HCT116 (cell line): ENCODE measurements at regions not wholly inside any gene's neighbourhood (a gene's known extent, or its start where the extent isn't known, plus 50 kb on each side); places are given as distances from the start of the nearest gene placed in this dataset.

ENCODE experiments used
- EGR1 ChIP-seq: IDR thresholded peaks from 2 replicates; pipeline ENCODE4 v1.6.1; 2012; ENCODE audit warnings: low read depth
- EZH2 ChIP-seq: fragments of 200-600 bp; sonication (generic); IDR thresholded peaks from 2 replicates; pipeline ENCODE4 v1.6.1; 2017; ENCODE audit warnings: antibody characterized with exemption, mixed run types
- EZH2phosphoT487 ChIP-seq: fragments of 200-600 bp; IDR thresholded peaks from 2 replicates; pipeline ENCODE4 v1.6.1; 2018; ENCODE audit warnings: antibody characterized with exemption, borderline replicate concordance
- FOSL1 ChIP-seq: IDR thresholded peaks from 2 replicates; pipeline ENCODE4 v1.6.1; 2012; ENCODE audit warnings: low read depth
- JUND ChIP-seq: IDR thresholded peaks from 2 replicates; pipeline ENCODE4 v1.6.1; 2012
- POLR2AphosphoS5 ChIP-seq: IDR thresholded peaks from 2 replicates; pipeline ENCODE4 v1.6.1; 2011; ENCODE audit warnings: mild to moderate bottlenecking, low read depth, low read length, moderate library complexity
- RAD21 ChIP-seq: IDR thresholded peaks from 2 replicates; pipeline ENCODE4 v1.6.1; 2012; ENCODE audit warnings: low read depth, mild to moderate bottlenecking
- SIN3A ChIP-seq: IDR thresholded peaks from 2 replicates; pipeline ENCODE4 v1.6.1; 2012; ENCODE audit warnings: low read depth
- SRF ChIP-seq: IDR thresholded peaks from 2 replicates; pipeline ENCODE4 v1.6.1; 2012; ENCODE audit warnings: low read depth
- YY1 ChIP-seq: IDR thresholded peaks from 2 replicates; pipeline ENCODE4 v1.6.1; 2011; ENCODE audit warnings: low read length, low read depth, moderate library complexity, mild to moderate bottlenecking; ENCODE audit not compliant: insufficient replicate concordance; ENCODE audit errors: extremely low read depth
- ZNF274 ChIP-seq: fragments of 200-500 bp; sonication (Bioruptor generic); IDR thresholded peaks from 2 replicates; pipeline ENCODE4 v1.6.1; 2014; ENCODE audit warnings: mild to moderate bottlenecking, low read depth, low read length, inconsistent platforms
- TF ChIP-seq, protein P1 (sequence below), 3 experiments: fragments of 200-600 bp in 1 of 3; sonication (generic) in 1 of 3; IDR thresholded peaks in 2 of 3; conservative IDR thresholded peaks in 1 of 3; 2 replicates each; pipeline ENCODE4 v1.5.1; 2012 to 2017; ENCODE audit warnings: low read depth in 2 of 3, low read length in 2 of 3, antibody characterized with exemption in 1 of 3, borderline replicate concordance in 1 of 3, control low read depth in 1 of 3, mild to moderate bottlenecking in 1 of 3, mixed read lengths in 1 of 3, mixed run types in 1 of 3, moderate library complexity in 1 of 3; ENCODE audit not compliant: insufficient read depth in 1 of 3
- TF ChIP-seq, protein P2 (sequence below): IDR thresholded peaks from 2 replicates; pipeline ENCODE4 v1.6.1; 2012; ENCODE audit warnings: low read depth

GRCh38 chr16:17861981-17862479, 391.3 kb upstream of the XYLT1 start:
- TF ChIP-seq RAD21 (no peak), EZH2phosphoT487 (no peak), ZNF274 (no peak), YY1 (no peak), POLR2AphosphoS5 (no peak), SIN3A (no peak), EZH2 (no peak), FOSL1 (no peak), SRF (no peak), JUND (no peak), EGR1 (no peak)
- TF ChIP-seq, protein P1, sequence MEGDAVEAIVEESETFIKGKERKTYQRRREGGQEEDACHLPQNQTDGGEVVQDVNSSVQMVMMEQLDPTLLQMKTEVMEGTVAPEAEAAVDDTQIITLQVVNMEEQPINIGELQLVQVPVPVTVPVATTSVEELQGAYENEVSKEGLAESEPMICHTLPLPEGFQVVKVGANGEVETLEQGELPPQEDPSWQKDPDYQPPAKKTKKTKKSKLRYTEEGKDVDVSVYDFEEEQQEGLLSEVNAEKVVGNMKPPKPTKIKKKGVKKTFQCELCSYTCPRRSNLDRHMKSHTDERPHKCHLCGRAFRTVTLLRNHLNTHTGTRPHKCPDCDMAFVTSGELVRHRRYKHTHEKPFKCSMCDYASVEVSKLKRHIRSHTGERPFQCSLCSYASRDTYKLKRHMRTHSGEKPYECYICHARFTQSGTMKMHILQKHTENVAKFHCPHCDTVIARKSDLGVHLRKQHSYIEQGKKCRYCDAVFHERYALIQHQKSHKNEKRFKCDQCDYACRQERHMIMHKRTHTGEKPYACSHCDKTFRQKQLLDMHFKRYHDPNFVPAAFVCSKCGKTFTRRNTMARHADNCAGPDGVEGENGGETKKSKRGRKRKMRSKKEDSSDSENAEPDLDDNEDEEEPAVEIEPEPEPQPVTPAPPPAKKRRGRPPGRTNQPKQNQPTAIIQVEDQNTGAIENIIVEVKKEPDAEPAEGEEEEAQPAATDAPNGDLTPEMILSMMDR (IDR thresholded peaks at IDR 0.05 in 2 of 3, conservative IDR thresholded peaks at IDR 0.05 in 1 of 3; ENCODE audit: borderline replicate concordance in 1 of 3, insufficient read depth in 1 of 3, low read depth in 2 of 3, low read length in 2 of 3): no peak
- TF ChIP-seq, protein P2, sequence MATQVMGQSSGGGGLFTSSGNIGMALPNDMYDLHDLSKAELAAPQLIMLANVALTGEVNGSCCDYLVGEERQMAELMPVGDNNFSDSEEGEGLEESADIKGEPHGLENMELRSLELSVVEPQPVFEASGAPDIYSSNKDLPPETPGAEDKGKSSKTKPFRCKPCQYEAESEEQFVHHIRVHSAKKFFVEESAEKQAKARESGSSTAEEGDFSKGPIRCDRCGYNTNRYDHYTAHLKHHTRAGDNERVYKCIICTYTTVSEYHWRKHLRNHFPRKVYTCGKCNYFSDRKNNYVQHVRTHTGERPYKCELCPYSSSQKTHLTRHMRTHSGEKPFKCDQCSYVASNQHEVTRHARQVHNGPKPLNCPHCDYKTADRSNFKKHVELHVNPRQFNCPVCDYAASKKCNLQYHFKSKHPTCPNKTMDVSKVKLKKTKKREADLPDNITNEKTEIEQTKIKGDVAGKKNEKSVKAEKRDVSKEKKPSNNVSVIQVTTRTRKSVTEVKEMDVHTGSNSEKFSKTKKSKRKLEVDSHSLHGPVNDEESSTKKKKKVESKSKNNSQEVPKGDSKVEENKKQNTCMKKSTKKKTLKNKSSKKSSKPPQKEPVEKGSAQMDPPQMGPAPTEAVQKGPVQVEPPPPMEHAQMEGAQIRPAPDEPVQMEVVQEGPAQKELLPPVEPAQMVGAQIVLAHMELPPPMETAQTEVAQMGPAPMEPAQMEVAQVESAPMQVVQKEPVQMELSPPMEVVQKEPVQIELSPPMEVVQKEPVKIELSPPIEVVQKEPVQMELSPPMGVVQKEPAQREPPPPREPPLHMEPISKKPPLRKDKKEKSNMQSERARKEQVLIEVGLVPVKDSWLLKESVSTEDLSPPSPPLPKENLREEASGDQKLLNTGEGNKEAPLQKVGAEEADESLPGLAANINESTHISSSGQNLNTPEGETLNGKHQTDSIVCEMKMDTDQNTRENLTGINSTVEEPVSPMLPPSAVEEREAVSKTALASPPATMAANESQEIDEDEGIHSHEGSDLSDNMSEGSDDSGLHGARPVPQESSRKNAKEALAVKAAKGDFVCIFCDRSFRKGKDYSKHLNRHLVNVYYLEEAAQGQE: no peak
